ENCODE measurements at regions not wholly inside any gene's neighbourhood (a gene's known extent, or its start where the extent isn't known, plus 50 kb on each side); places are given as distances from the start of the nearest gene placed in this dataset.

DNA sequence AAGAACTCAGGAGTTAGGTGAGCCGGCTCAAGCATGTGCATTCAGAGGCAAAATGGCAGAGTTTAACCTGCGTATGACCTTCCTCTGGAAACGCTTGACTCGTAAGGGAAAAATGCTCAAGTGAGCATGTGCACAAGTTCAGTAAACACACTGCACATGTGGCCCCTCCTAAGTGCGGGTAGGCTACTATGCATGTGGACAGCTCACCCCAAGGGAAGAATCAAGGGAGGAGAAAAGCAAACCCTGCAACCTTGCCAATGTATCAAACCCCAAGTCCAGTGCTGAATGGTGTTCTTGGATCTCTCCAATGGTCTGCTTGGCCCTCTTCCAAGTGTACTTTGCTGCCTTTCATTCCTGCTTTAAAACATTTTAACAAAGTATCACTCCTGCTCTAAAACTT, 407.1 kb downstream of the ADAM29 start:
- TF ChIP-seq PPARA (CRISPR knock-in tag; IDR thresholded peaks at IDR 0.05; ENCODE audit: borderline replicate concordance) (no peak), ZNF8 (CRISPR knock-in tag; IDR thresholded peaks at IDR 0.05) (no peak), OSR1 (CRISPR knock-in tag; IDR thresholded peaks at IDR 0.05) (no peak), ESRRG (CRISPR knock-in tag; IDR thresholded peaks at IDR 0.05) (no peak), GLIS3 (CRISPR knock-in tag; IDR thresholded peaks at IDR 0.05) (no peak), RARB (CRISPR knock-in tag; IDR thresholded peaks at IDR 0.05) (no peak), CSDC2 (CRISPR knock-in tag; IDR thresholded peaks at IDR 0.05) (no peak), BACH2 (CRISPR knock-in tag; IDR thresholded peaks at IDR 0.05; ENCODE audit: borderline replicate concordance) (no peak), ZFP3 (CRISPR knock-in tag; IDR thresholded peaks at IDR 0.05) (no peak)
- TF ChIP-seq, protein P1, sequence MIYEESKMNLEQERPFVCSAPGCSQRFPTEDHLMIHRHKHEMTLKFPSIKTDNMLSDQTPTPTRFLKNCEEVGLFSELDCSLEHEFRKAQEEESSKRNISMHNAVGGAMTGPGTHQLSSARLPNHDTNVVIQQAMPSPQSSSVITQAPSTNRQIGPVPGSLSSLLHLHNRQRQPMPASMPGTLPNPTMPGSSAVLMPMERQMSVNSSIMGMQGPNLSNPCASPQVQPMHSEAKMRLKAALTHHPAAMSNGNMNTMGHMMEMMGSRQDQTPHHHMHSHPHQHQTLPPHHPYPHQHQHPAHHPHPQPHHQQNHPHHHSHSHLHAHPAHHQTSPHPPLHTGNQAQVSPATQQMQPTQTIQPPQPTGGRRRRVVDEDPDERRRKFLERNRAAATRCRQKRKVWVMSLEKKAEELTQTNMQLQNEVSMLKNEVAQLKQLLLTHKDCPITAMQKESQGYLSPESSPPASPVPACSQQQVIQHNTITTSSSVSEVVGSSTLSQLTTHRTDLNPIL (CRISPR knock-in tag; IDR thresholded peaks at IDR 0.05; ENCODE audit: low read depth) = no peak
